ENCODE measurements at regions not wholly inside any gene's neighbourhood (a gene's known extent, or its start where the extent isn't known, plus 50 kb on each side); places are given as distances from the start of the nearest gene placed in this dataset.

- TF ChIP-seq REST (IDR thresholded peaks at IDR 0.05; ENCODE audit: insufficient replicate concordance, low read depth) (no peak), CTCF (IDR thresholded peaks at IDR 0.05; ENCODE audit: insufficient read depth, low read length) (no peak)
These were observed 628.3 kb downstream of the MMUT start for GRCh38 chr6:48834706-48835105.
